GM19035 (cell line): ENCODE measurements at regions not wholly inside any gene's neighbourhood (a gene's known extent, or its start where the extent isn't known, plus 50 kb on each side); places are given as distances from the start of the nearest gene placed in this dataset.
"Not testable (repeated sequence)": the region's sequence is repeated elsewhere in the genome, so short reads cannot be mapped to it uniquely, and the experiment has no call there.

ENCODE experiments used
- ATAC-seq: cut with Tn5 transposase; IDR thresholded peaks from one replicate; pipeline ENCODE4 v1.9.1; 2021; ENCODE audit not compliant: unreplicated experiment

- not testable (repeated sequence) for ATAC-seq
Observed at GRCh38 chr15:20473465-20473864, 68.1 kb downstream of the GOLGA6L6 start.

GRCh38 chr15:20472983-20473382, 68.6 kb downstream of the GOLGA6L6 start:
- not testable (repeated sequence) for ATAC-seq

- ATAC-seq, result not testable (repeated sequence)
Observed at GRCh38 chr15:20470810-20471209, 70.8 kb downstream of the GOLGA6L6 start.

- not testable (repeated sequence) for ATAC-seq
Observed at GRCh38 chr15:20441138-20441537, 100.5 kb downstream of the GOLGA6L6 start.

- ATAC-seq, result not testable (repeated sequence)
Observed at GRCh38 chr15:20440390-20440789, 101.2 kb downstream of the GOLGA6L6 start.

- ATAC-seq, result not testable (repeated sequence)
Observed at GRCh38 chr15:20439111-20439510, 102.5 kb downstream of the GOLGA6L6 start.

- ATAC-seq, result not testable (repeated sequence)
Observed at GRCh38 chr15:20438255-20438654, 103.3 kb downstream of the GOLGA6L6 start.

GRCh38 chr15:20433468-20433867, 108.1 kb downstream of the GOLGA6L6 start:
- not testable (repeated sequence) for ATAC-seq

GRCh38 chr15:20430495-20430894, 111.1 kb downstream of the GOLGA6L6 start:
- ATAC-seq, result not testable (repeated sequence)

- not testable (repeated sequence) for ATAC-seq
Observed at GRCh38 chr15:20420710-20421109, 120.9 kb downstream of the GOLGA6L6 start.

- ATAC-seq, result not testable (repeated sequence)
Observed at GRCh38 chr15:20416618-20417017, 125.0 kb downstream of the GOLGA6L6 start.

GRCh38 chr15:20409667-20410198, 131.9 kb downstream of the GOLGA6L6 start:
- not testable (repeated sequence) for ATAC-seq

GRCh38 chr15:20409247-20409646, 132.4 kb downstream of the GOLGA6L6 start:
- ATAC-seq, result no peak

- no peak for ATAC-seq
Observed at GRCh38 chr15:20407553-20407952, 134.0 kb downstream of the GOLGA6L6 start.

- not testable (repeated sequence) for ATAC-seq
Observed at GRCh38 chr15:20404571-20404970, 137.0 kb downstream of the GOLGA6L6 start.

GRCh38 chr15:20402586-20402985, 139.0 kb downstream of the GOLGA6L6 start:
- not testable (repeated sequence) for ATAC-seq

- not testable (repeated sequence) for ATAC-seq
Observed at GRCh38 chr15:20401058-20401457, 140.5 kb downstream of the GOLGA6L6 start.

- ATAC-seq, result not testable (repeated sequence)
Observed at GRCh38 chr15:20398680-20399079, 142.9 kb downstream of the GOLGA6L6 start.

GRCh38 chr15:20388161-20388560, 153.4 kb downstream of the GOLGA6L6 start:
- not testable (repeated sequence) for ATAC-seq

- ATAC-seq, result no peak
Observed at GRCh38 chr15:20386198-20386597, 155.4 kb downstream of the GOLGA6L6 start.

GRCh38 chr15:20380199-20380598, 161.4 kb downstream of the GOLGA6L6 start:
- ATAC-seq, result not testable (repeated sequence)

GRCh38 chr15:20376872-20377271, 164.7 kb downstream of the GOLGA6L6 start:
- ATAC-seq, result no peak

- not testable (repeated sequence) for ATAC-seq
Observed at GRCh38 chr15:20372416-20372815, 169.2 kb downstream of the GOLGA6L6 start.
